IMR-90 (cell line): ENCODE measurements at regions not wholly inside any gene's neighbourhood (a gene's known extent, or its start where the extent isn't known, plus 50 kb on each side); places are given as distances from the start of the nearest gene placed in this dataset.

Experiments used
- ATAC-seq: fragments of 200-7000 bp; cut with Tn5 transposase; 2 replicates; pipeline ENCODE4 v1.9.1; 2020; ENCODE audit warnings: low read depth, mild to moderate bottlenecking, moderate library complexity
- BruUV-seq: library from RNA; stranded (reverse); fragments of 400-500 nt; replicated peaks from 2 replicates; lab custom pipeline; 2021; lab: Mats Ljungman, UMichigan
- CTCF ChIA-PET: fragments of 300-600 bp; formaldehyde crosslinking; extraction: SDS; loops from one replicate; lab custom pipeline; 2021; ENCODE audit warnings: antibody characterized with exemption; lab: Yijun Ruan, JAX
- POLR2A ChIA-PET: fragments of 300-600 bp; sonication (Branson Sonifier 250); formaldehyde crosslinking; loops from one replicate; lab custom pipeline; 2022; ENCODE audit warnings: antibody characterized with exemption; ENCODE audit not compliant: unreplicated experiment; lab: Charles Lee
- DNase-seq: peaks from one replicate; pipeline ENCODE4 v3.0.0; 2013
- H2AFZ ChIP-seq: replicated peaks from 2 replicates; pipeline ENCODE3; 2013; ENCODE audit warnings: low read length, mild to moderate bottlenecking; ENCODE audit not compliant: poor library complexity
- H2AK5ac ChIP-seq: 2 replicates; pipeline ENCODE4 v1.6.1; 2013; ENCODE audit warnings: low read depth, low read length, inconsistent platforms
- H2AK9ac ChIP-seq: replicated peaks from 2 replicates; pipeline ENCODE3; 2013; ENCODE audit warnings: mild to moderate bottlenecking, low read depth, low read length, moderate library complexity; ENCODE audit not compliant: poor library complexity
- H2BK120ac ChIP-seq: 2 replicates; pipeline ENCODE4 v1.6.1; 2013; ENCODE audit warnings: low read depth, low read length, inconsistent platforms
- H2BK15ac ChIP-seq: 3 replicates; pipeline ENCODE4 v1.6.1; 2013; ENCODE audit warnings: low read depth, low read length, inconsistent platforms
- H2BK20ac ChIP-seq: 2 replicates; pipeline ENCODE4 v1.6.1; 2013; ENCODE audit warnings: low read depth, mild to moderate bottlenecking, inconsistent platforms, low read length, moderate library complexity
- H2BK5ac ChIP-seq: 2 replicates; pipeline ENCODE4 v1.6.1; 2013; ENCODE audit warnings: mild to moderate bottlenecking, low read depth, low read length, inconsistent platforms; ENCODE audit not compliant: poor library complexity, severe bottlenecking
- H3K14ac ChIP-seq: replicated peaks from 2 replicates; pipeline ENCODE4 v1.6.1; 2013; ENCODE audit warnings: low read depth, low read length, inconsistent platforms
- H3K18ac ChIP-seq: 2 replicates; pipeline ENCODE4 v1.6.1; 2013; ENCODE audit warnings: low read depth, low read length, control low read depth
- H3K23ac ChIP-seq: 2 replicates; pipeline ENCODE4 v1.6.1; 2013; ENCODE audit warnings: low read depth, low read length, inconsistent platforms
- H3K27ac ChIP-seq: 2 replicates; pipeline ENCODE4 v1.5.1; 2013; ENCODE audit warnings: mild to moderate bottlenecking, control low read depth, low read length; ENCODE audit not compliant: insufficient read depth
- H3K27me3 ChIP-seq: 2 replicates; pipeline ENCODE4 v1.6.1; 2013; ENCODE audit warnings: low read length; ENCODE audit not compliant: control insufficient read depth, insufficient read depth
- H3K36me3 ChIP-seq: 2 replicates; pipeline ENCODE4 v1.6.1; 2013; ENCODE audit warnings: low read length, mixed read lengths; ENCODE audit not compliant: control insufficient read depth, insufficient read depth
- H3K4ac ChIP-seq: 2 replicates; pipeline ENCODE4 v1.6.1; 2013; ENCODE audit warnings: low read depth, low read length, inconsistent platforms
- H3K4me1 ChIP-seq: 2 replicates; pipeline ENCODE4 v1.6.1; 2013; ENCODE audit warnings: low read length, mixed read lengths; ENCODE audit not compliant: control insufficient read depth, insufficient read depth
- H3K4me2 ChIP-seq: 2 replicates; pipeline ENCODE4 v1.6.1; 2013; ENCODE audit warnings: low read depth, mild to moderate bottlenecking, control low read depth, low read length, moderate library complexity
- H3K4me3 ChIP-seq: 2 replicates; pipeline ENCODE4 v1.5.1; 2013; ENCODE audit warnings: low read depth, mild to moderate bottlenecking, control low read depth, low read length, moderate library complexity; ENCODE audit not compliant: insufficient read depth
- H3K56ac ChIP-seq: 2 replicates; pipeline ENCODE4 v1.6.1; 2013; ENCODE audit warnings: low read length, inconsistent platforms; ENCODE audit not compliant: insufficient read depth; ENCODE audit errors: extremely low read depth
- H3K79me1 ChIP-seq, 2 experiments: 2 replicates each; pipeline ENCODE4 v1.6.1; 2013; ENCODE audit warnings: low read length in 2 of 2, inconsistent platforms in 1 of 2, low read depth in 1 of 2
- H3K9ac ChIP-seq: 2 replicates; pipeline ENCODE4 v1.6.1; 2013; ENCODE audit warnings: low read depth, low read length, control low read depth
- H3K9me1 ChIP-seq: 2 replicates; pipeline ENCODE4 v1.6.1; 2013; ENCODE audit warnings: low read length, inconsistent platforms; ENCODE audit not compliant: insufficient read depth
- H3K9me3 ChIP-seq: 2 replicates; pipeline ENCODE4 v1.6.1; 2013; ENCODE audit warnings: low read length; ENCODE audit not compliant: control insufficient read depth, insufficient read depth
- H4K20me1 ChIP-seq: 2 replicates; pipeline ENCODE4 v1.6.1; 2013; ENCODE audit warnings: low read length, inconsistent platforms; ENCODE audit not compliant: insufficient read depth
- H4K5ac ChIP-seq: 2 replicates; pipeline ENCODE4 v1.6.1; 2013; ENCODE audit warnings: mild to moderate bottlenecking, low read depth, low read length, control low read depth
- H4K8ac ChIP-seq, 2 experiments: 2 replicates each; pipeline ENCODE4 v1.6.1; 2013; ENCODE audit warnings: low read depth in 2 of 2, low read length in 2 of 2, control low read depth in 1 of 2, inconsistent platforms in 1 of 2
- H4K91ac ChIP-seq: 2 replicates; pipeline ENCODE4 v1.6.1; 2013; ENCODE audit warnings: low read depth, low read length, inconsistent platforms; ENCODE audit not compliant: insufficient read depth
- MAZ ChIP-seq: IDR thresholded peaks from 2 replicates; pipeline ENCODE4 v1.6.1; 2012; ENCODE audit warnings: low read depth, mild to moderate bottlenecking, low read length, improper control_type of control experiment, moderate library complexity, borderline replicate concordance
- WGBS, 2 experiments: methylation state at CpG; one replicate each; pipeline versions ENCODE4 v1.1.5 to v1.1.7; 2013; ENCODE audit warnings: missing lambda C conversion rate in 2 of 2; ENCODE audit not compliant: insufficient read length in 1 of 2; ENCODE audit errors: extremely low coverage in 2 of 2; 5-methylcytosine and 5-hydroxymethylcytosine counted together
- dilution Hi-C: fragments of 300-500 bp; cut with HindIII; formaldehyde crosslinking; loops from one replicate; pipeline ENCODE4 v1.14.3; 2018; ENCODE audit warnings: low sequenced_read_pairs; ENCODE audit not compliant: unreplicated experiment
- in situ Hi-C: fragments of 300-500 bp; cut with MboI; formaldehyde crosslinking; loops from 3 replicates; pipeline ENCODE4 v1.14.3; 2019; ENCODE audit warnings: low sequenced_read_pairs, inconsistent platforms, mixed read lengths
- intact Hi-C: fragments of 100-400 bp; cut with micrococcal nuclease; formaldehyde crosslinking; loops from 2 replicates; pipeline ENCODE4 v1.10.0; 2022

DNA sequence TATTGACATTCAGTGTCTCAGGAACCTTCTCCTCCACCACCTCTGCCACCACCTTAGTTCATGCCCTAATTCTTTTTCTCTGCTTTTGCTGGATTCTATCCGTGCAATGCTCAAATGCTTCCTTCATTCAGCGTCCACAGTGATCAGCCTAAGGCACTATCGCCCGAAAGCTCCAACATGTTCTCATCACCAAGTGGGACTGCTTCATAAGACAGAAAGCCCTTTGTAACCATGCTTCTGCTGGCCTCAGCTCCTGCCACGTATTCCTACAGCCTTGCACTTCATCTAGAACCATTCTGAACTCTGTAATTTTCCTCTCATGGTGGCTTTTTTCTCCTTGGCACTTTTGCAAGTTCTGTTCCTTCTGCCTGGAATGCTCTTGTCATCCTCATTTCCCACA is 222.9 kb downstream of the HNMT start:
- no peaks in the 10 kb centered on the region for H3K36me3 ChIP-seq
- no peak overlapping the region for H4K91ac ChIP-seq
- no peak overlapping the region for H3K23ac ChIP-seq
- H3K4me2 ChIP-seq = no peak overlapping the region
- in situ Hi-C loops (no loop called here), intact Hi-C loops (no loop called here), dilution Hi-C loops (no loop called here)
- CTCF ChIA-PET = no interaction called here
- H3K4ac ChIP-seq = no peak overlapping the region
- no peaks in the 10 kb centered on the region for H4K20me1 ChIP-seq
- H3K4me1 ChIP-seq = no peaks in the 10 kb centered on the region
- H3K9me1 ChIP-seq = no peaks in the 10 kb centered on the region
- DNase-seq = no peak
- H3K18ac ChIP-seq = no peak overlapping the region
- H3K9ac ChIP-seq = no peak overlapping the region
- H3K14ac ChIP-seq = no peak overlapping the region
- POLR2A ChIA-PET = no interaction called here
- H4K5ac ChIP-seq = no peak overlapping the region
- no peak for ATAC-seq
- H3K56ac ChIP-seq = no peak overlapping the region
- no peak overlapping the region for H2BK15ac ChIP-seq
- WGBS, 2 experiments = 62% methylated on average over 5 of the region's 5 CpGs; no CpG with 5 or more reads in 1 of the 2 experiments
- H2BK20ac ChIP-seq = no peak overlapping the region
- no peaks in the 10 kb centered on the region for H3K27me3 ChIP-seq
- no peak overlapping the region for H2AK9ac ChIP-seq
- no peak overlapping the region for H2BK120ac ChIP-seq
- H3K4me3 ChIP-seq = no peak overlapping the region
- no peak overlapping the region for H2AK5ac ChIP-seq
- H2BK5ac ChIP-seq = no peak overlapping the region
- H3K79me1 ChIP-seq = no peaks in the 10 kb centered on the region
- no peak overlapping the region for H3K27ac ChIP-seq
- H2AFZ ChIP-seq = no peak overlapping the region
- H3K9me3 ChIP-seq = no peaks in the 10 kb centered on the region
- H4K8ac ChIP-seq = no peak overlapping the region
- TF ChIP-seq MAZ = no peak
- no TSS peak for BruUV-seq
